ENCODE measurements at regions not wholly inside any gene's neighbourhood (a gene's known extent, or its start where the extent isn't known, plus 50 kb on each side); places are given as distances from the start of the nearest gene placed in this dataset.
A peak's percentile ranks its signal among the peaks of the same experiment; 100 is the strongest.

DNA sequence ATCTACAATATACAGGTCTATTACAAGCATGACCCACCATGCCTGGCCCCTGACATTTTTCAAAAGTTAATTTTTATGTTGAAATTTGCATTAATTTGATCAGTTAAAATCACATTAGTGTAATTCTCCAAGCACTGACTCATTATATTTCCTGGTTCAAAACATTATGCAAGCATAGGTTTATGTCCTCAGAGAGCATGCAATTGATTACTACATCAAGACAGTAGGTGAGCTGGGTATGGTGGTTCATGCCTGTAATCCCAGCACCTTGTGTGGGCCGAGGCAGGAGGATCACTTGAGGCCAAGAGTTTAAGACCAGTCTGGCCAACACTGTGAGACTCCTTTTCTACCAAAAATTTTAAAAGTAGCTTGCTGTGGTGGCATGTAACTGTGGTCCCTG, 248.8 kb upstream of the KLHL1 start:
- DNase-seq (ENCODE audit: low read depth in 4 of 4, low spot score in 3 of 4), result no peak

DNA sequence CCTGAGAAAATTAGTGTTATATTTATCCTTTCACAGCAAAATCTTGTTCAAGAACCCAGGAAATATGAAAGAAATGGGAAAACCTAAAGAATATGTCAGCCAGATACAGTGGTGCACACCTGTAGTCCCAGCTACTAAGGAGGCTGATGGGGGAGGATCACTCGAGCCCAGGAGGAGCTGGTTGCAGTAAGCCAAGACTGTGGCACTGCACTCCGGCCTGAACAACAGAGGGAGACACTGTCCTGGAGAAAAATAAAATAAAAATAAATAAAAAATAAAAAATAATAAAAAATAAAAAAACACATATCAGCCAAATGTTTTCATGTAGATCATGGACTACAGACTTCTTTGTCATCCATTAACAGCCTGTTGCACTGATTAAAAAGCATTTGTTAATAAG, 244.8 kb upstream of the KLHL1 start:
- DNase-seq (ENCODE audit: low read depth in 4 of 4, low spot score in 3 of 4), result no peak

- no peak for DNase-seq (ENCODE audit: low read depth in 4 of 4, low spot score in 3 of 4)
Observed at GRCh38 chr13:70347947-70348620, 239.8 kb upstream of the KLHL1 start.

GRCh38 chr13:70339738-70340137, 231.5 kb upstream of the KLHL1 start:
- DNase-seq (ENCODE audit: low read depth in 4 of 4, low spot score in 3 of 4), result no peak

- DNase-seq (ENCODE audit: low read depth in 4 of 4, low spot score in 3 of 4), result no peak
Observed at GRCh38 chr13:70338609-70339008, 230.4 kb upstream of the KLHL1 start.

DNA sequence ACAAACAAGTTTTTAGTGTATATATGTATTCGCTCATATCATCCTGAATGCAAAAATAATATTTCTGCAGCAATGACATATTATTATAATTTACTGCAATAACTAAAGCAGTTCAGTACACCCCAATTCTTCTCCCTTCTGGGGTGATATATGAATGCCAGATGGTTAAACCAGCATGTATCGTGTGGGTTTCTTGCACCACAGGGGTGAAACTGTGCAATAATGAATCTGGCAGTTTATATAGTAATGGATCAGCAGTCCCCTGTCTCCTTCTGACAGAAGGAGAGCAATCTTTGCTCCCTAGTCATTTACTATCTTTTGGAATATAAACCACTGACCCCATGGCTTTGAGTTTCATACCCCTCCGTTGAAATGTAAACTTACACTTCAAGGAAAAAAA, 228.6 kb upstream of the KLHL1 start:
- DNase-seq (ENCODE audit: low read depth in 4 of 4, low spot score in 3 of 4), result no peak

GRCh38 chr13:70333752-70334151, 225.5 kb upstream of the KLHL1 start:
- no peak for DNase-seq (ENCODE audit: low read depth in 4 of 4, low spot score in 3 of 4)

DNA sequence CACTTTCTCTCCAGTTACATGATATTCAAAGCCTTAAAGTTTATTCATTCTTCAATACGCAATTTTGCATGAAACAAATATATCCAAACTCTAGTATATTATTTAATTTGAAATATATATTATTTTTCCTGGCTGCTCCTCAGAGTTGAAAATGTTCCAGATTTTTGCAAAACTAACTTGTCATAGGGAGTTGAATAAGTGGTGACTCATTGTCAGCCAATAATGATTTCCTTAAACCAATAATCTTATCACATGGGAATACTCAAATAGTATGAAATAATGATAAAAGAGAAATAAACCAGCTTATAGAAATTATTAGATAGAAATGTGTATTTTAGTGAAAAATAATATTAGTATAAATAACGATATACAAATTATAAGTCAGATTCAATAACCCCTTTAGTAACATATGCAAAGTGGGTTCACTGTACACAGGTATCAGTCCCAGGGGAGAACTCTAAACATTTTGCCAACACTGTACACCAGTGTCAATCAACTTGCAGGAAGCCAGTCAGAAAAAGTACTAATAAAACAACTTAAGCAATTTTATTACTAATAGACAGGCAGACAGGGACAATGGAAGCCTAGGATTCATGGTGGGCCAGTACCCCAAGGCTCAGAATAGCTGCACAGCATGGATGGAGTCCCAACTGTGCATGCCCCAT, 222.6 kb upstream of the KLHL1 start:
- DNase-seq (ENCODE audit: low read depth in 4 of 4, low spot score in 3 of 4), result no peak

- DNase-seq (ENCODE audit: low read depth in 4 of 4, low spot score in 3 of 4), result no peak
Observed at GRCh38 chr13:70324519-70324918, 216.3 kb upstream of the KLHL1 start.

DNA sequence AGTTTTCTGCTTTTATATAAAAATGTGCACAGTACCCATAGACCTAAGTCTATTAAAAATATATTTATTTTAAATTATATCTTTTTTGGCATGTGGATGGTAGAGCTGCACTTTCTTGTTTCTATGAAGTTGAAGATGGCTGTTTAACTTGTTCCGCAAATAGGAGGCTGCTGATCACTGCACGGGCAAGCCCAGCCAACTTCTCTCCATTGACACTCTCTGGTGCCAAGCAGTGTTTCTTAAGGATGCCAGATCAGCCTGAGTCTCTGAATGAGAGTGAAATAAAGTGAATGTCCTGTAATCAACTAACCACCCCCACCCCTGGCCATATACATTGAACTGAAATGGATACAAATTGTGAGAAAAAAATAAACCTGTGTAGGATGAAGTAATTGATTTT, 202.9 kb upstream of the KLHL1 start:
- DNase-seq (ENCODE audit: low read depth in 4 of 4, low spot score in 3 of 4), result no peak

GRCh38 chr13:70310396-70311119, 202.3 kb upstream of the KLHL1 start:
- DNase-seq (ENCODE audit: low read depth in 4 of 4, low spot score in 3 of 4), result peak; percentile 3 to 29 (median 14)

DNA sequence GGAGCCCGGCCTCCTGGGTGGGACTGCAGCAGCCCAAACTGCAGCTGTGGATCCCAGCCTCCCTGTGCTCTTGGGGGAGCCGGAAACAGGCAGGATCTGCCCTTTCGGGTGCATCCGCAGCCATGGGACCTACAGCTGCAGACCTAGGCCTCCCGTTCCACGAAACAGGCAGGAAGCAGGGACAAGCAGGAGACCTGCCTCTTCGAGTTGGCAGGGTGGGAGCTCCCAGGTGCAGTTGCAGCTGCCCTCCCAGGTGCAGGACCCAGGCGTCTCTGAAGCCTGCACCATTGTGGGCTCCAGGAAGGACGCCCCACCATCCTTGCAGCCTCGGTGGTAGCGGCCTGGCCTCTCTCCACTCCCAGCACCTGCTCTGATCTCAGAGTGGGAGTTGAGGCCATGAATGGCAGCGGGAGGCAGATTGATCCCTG, 189.0 kb upstream of the KLHL1 start:
- DNase-seq (ENCODE audit: low read depth in 4 of 4, low spot score in 3 of 4), result no peak

- DNase-seq (ENCODE audit: low read depth in 4 of 4, low spot score in 3 of 4), result no peak
Observed at GRCh38 chr13:70284371-70284770, 176.1 kb upstream of the KLHL1 start.

GRCh38 chr13:70275841-70276240, 167.6 kb upstream of the KLHL1 start:
- DNase-seq (ENCODE audit: low read depth in 4 of 4, low spot score in 3 of 4), result no peak

- DNase-seq (ENCODE audit: low read depth in 4 of 4, low spot score in 3 of 4), result no peak
Observed at GRCh38 chr13:70255406-70255991, 147.2 kb upstream of the KLHL1 start.

DNA sequence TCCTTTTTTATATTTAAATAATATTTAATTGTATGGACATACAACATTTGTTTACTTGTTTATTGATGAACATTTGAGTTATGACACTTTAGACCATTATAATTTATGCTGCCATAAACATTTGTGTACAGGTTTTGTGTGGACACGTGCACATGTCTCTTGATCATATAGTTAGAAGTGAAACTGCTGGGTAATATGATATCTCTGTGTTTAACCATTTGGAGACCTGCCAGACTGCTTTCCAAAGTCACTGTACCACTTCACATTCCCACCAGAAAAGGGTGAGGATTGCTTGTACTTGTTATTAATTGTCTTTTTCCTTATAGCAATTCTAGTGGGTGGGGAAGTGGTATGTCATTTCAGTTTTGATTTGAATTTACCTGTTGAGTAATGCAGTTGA, 145.6 kb upstream of the KLHL1 start:
- DNase-seq (ENCODE audit: low read depth in 4 of 4, low spot score in 3 of 4), result peak in 1 of 4 donors; percentile 3

GRCh38 chr13:70253411-70253810, 145.2 kb upstream of the KLHL1 start:
- DNase-seq (ENCODE audit: low read depth in 4 of 4, low spot score in 3 of 4), result no peak

- no peak for DNase-seq (ENCODE audit: low read depth in 4 of 4, low spot score in 3 of 4)
Observed at GRCh38 chr13:70249332-70250064, 141.2 kb upstream of the KLHL1 start.

- no peak for DNase-seq (ENCODE audit: low read depth in 4 of 4, low spot score in 3 of 4)
Observed at GRCh38 chr13:70237131-70237530, 128.9 kb upstream of the KLHL1 start.

DNA sequence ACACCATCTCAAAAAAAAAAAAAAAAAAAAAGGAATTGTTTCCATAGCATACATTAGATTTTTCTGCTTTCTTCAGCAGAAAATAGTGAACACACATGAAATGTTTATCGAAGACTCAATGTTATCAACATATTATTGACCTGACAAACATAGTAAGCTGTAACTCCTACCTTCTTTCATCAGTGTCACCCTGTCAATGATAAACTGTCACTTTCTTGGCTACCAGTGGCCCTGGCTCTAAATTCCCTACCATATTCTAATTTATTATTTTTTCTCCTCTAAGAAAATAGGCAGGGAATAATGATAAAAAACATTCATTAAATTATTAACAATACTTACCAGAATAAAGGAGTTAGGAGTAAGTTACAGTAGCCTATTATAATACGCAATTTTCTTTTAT, 127.3 kb upstream of the KLHL1 start:
- no peak for DNase-seq (ENCODE audit: low read depth in 4 of 4, low spot score in 3 of 4)

- no peak for DNase-seq (ENCODE audit: low read depth in 4 of 4, low spot score in 3 of 4)
Observed at GRCh38 chr13:70223911-70224310, 115.7 kb upstream of the KLHL1 start.

Data from right renal pelvis (tissue), 4 donors.